Naive thymus-derived CD8-positive, alpha-beta T cell (primary cell): ENCODE measurements at regions not wholly inside any gene's neighbourhood (a gene's known extent, or its start where the extent isn't known, plus 50 kb on each side); places are given as distances from the start of the nearest gene placed in this dataset.
"Not testable (repeated sequence)": the region's sequence is repeated elsewhere in the genome, so short reads cannot be mapped to it uniquely, and the experiment has no call there.

Experiments
- ATAC-seq, 2 donors: fragments of 150-1000 bp; cut with Tn5 transposase in 1 of 2; sonication (Bioruptor Pico), chemical (Tn5 transposase) in 1 of 2; 1 replicate in 1 of 2; 2 replicates in 1 of 2; pipeline ENCODE4 v1.10.0; 2021; ENCODE audit warnings: mild to moderate bottlenecking in 2 of 2, moderate library complexity in 2 of 2
- POLR2A ChIA-PET: fragments of 350-600 bp; sonication (Branson Sonifier 250); formaldehyde crosslinking; loops from one replicate; lab custom pipeline; 2021; ENCODE audit warnings: antibody characterized with exemption; lab: Charles Lee
- DNase-seq, 10 donors: peaks; one replicate each; pipeline versions ENCODE4 v3.0.0 to v3.0.0-alpha.2; 2020 to 2022
- H3K27ac Mint-ChIP-seq, 10 donors: one replicate each; pipeline ENCODE4 v1.8.0; 2020 to 2022; ENCODE audit warnings: mild to moderate bottlenecking in 10 of 10, mixed read lengths in 10 of 10, moderate library complexity in 4 of 10, inconsistent platforms in 1 of 10
- H3K27me3 Mint-ChIP-seq, 5 donors: one replicate each; pipeline ENCODE4 v1.8.0; 2021 to 2022; ENCODE audit warnings: mixed read lengths in 5 of 5
- H3K36me3 Mint-ChIP-seq, 3 donors: one replicate each; pipeline ENCODE4 v1.8.0; 2020 to 2022; ENCODE audit warnings: mixed read lengths in 3 of 3, mild to moderate bottlenecking in 2 of 3, inconsistent platforms in 1 of 3
- H3K4me1 Mint-ChIP-seq, 4 donors: one replicate each; pipeline ENCODE4 v1.8.0; 2021 to 2022; ENCODE audit warnings: mixed read lengths in 4 of 4
- H3K4me3 Mint-ChIP-seq, 10 donors: one replicate each; pipeline ENCODE4 v1.8.0; 2020 to 2022; ENCODE audit warnings: mild to moderate bottlenecking in 10 of 10, mixed read lengths in 10 of 10, moderate library complexity in 6 of 10, inconsistent platforms in 1 of 10
- H3K9me3 Mint-ChIP-seq, 9 donors: one replicate each; pipeline ENCODE4 v1.8.0; 2020 to 2022; ENCODE audit warnings: mixed read lengths in 9 of 9, mild to moderate bottlenecking in 3 of 9, inconsistent platforms in 1 of 9, moderate library complexity in 1 of 9

DNA sequence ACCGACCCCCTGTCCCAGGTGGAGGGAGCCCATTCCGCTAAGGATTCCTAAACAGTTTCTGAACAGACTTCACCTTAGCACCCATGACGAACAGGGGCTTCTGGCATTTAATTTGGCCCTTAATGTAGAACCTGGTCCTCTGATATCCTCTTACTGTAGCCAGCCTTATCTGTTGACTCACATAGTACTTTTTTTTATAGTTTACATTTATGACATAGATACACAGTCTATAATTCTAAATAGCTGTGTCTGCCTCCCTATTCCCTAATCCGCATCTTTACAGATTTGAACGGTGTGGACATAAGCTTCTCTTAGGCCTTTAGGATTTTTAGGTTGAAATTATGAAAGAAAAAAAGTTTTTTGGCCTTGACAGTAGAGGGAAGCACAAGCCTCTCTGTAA, 104.9 kb downstream of the TBC1D26 start:
- DNase-seq, H3K9me3 Mint-ChIP-seq, H3K36me3 Mint-ChIP-seq, POLR2A ChIA-PET, H3K27me3 Mint-ChIP-seq, ATAC-seq, H3K4me3 Mint-ChIP-seq: not testable (repeated sequence)
- Mint-ChIP-seq H3K27ac (peak overlapping the region in 1 of 10 donors; percentile 50), H3K4me1 (peaks cover 2 to 17% (median 12%) of the 10 kb centered on the region in 4 donors)

DNA sequence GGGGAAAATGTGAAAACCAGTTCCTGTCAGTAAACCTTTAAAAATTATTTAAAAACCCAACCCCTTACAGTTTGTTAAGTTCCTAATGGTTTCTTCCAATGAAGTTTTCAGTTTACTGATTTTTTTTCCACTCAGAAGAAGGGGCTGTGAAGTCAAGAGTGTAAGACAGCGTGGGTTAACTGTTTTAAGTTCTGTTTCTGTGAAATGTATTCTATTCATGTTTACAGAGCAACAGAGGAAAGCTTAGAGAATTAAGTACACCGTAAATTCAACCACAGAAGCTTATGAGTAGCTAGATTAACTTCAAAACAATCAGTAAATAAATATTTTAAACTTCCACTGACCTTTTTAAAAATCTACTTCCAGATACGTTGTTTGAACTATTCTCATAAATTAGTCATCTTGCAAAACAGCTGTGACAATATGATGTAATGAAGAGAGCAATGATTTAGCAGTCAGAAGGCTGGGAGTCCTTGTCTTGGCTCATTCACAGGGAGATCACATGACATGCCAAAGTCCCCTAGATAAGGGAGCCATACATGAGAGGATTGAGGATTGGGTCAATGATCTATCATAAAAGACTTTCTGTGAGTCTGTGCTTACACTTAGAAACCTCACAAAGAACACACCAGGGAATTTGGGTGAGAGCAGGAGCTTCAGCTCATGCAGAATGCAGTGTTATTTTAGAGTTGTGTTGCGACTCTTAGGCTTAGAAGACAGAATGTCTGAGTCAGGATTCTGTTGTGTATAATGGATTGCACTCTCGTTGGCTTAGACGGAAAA, 97.3 kb upstream of the ADORA2B start:
- POLR2A ChIA-PET, DNase-seq, H3K36me3 Mint-ChIP-seq, ATAC-seq, H3K27ac Mint-ChIP-seq, H3K4me1 Mint-ChIP-seq, H3K27me3 Mint-ChIP-seq, H3K9me3 Mint-ChIP-seq, H3K4me3 Mint-ChIP-seq: not testable (repeated sequence)

DNA sequence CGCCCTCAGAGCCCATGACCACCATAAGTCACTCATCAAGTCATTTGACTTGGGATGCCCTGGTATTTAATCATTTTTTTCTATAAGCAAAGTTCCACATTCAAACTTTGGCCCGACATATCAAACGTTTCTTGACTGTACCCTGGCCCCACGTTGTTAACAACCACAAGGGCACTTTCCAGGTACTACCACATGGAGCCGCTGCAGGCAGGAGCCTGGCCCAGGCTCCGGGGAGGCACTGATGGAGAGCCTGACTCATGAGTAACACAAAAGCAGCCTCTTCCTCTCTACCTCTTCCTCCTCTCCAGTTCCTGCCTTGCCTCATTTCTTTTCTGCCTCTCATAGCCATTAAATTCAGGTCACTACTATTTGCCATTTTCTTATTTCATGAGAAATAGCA, 95.9 kb upstream of the ADORA2B start:
- ATAC-seq (peak; percentile 79 to 81), DNase-seq (peak in 9 of 10 donors; percentile 10 to 65 (median 24))
- POLR2A ChIA-PET, H3K4me3 Mint-ChIP-seq, H3K27me3 Mint-ChIP-seq, H3K36me3 Mint-ChIP-seq, H3K27ac Mint-ChIP-seq, H3K9me3 Mint-ChIP-seq, H3K4me1 Mint-ChIP-seq: not testable (repeated sequence)

DNA sequence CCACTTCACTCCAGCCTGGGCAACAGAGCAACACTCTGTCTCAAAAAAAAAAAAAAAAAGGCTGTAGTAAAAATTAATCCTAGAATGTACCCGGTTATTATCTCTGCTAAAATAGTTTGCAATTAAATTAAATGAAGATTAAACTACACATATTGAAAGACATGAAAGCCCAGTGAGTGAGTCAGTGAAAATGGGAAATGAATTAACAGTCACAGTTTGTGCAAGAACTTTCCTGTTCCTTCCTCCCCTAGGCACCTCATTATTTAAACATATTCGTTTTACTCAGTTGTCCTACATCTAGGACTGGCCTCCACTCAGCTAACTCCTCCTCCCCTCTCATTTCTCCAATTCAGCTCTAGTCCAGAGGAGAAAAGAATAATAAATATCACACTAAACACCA, 94.9 kb upstream of the ADORA2B start:
- DNase-seq, H3K27me3 Mint-ChIP-seq, H3K4me1 Mint-ChIP-seq, H3K27ac Mint-ChIP-seq, POLR2A ChIA-PET, H3K36me3 Mint-ChIP-seq, H3K9me3 Mint-ChIP-seq, ATAC-seq, H3K4me3 Mint-ChIP-seq: not testable (repeated sequence)

DNA sequence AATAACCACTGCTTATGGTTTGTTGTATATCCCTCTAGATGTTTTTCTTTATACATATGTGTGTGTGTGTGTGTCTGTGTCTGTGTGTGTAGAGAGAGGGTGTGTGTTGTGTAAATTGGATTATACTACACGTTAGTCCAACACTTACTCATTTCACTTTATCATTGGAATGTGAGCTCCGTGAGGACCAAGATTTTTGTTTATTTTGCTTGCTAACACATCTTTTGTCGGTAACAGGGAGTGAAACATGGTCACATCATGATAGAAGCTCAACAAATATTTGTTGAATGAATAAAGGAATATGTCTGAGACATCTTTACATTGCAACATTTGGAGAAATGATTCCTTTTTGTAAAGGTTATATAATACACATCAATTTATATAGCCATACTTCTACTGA, 94.2 kb upstream of the ADORA2B start:
- DNase-seq, H3K4me1 Mint-ChIP-seq, H3K36me3 Mint-ChIP-seq, H3K27me3 Mint-ChIP-seq, H3K27ac Mint-ChIP-seq, H3K4me3 Mint-ChIP-seq, H3K9me3 Mint-ChIP-seq, POLR2A ChIA-PET, ATAC-seq: not testable (repeated sequence)

DNA sequence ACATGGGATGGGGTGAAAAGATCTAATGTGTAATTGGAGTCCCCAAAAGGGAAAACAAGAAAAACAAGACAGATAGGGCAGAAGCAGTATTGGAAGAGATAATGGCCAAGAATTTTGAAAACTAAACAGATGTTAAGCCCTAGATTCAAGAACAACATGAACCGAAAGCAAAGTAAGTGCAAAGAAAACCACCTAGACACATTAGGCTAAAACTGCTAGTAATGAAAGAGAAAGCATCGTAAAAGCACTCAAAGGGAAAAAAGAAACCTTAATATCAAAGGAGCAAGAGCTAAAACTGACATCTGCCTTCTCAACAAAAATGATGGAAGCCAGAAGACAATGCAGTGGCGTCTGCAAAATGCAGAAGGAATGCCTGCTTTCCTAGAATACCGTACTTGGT, 92.1 kb upstream of the ADORA2B start:
- not testable (repeated sequence) for H3K4me3 Mint-ChIP-seq, H3K4me1 Mint-ChIP-seq

DNA sequence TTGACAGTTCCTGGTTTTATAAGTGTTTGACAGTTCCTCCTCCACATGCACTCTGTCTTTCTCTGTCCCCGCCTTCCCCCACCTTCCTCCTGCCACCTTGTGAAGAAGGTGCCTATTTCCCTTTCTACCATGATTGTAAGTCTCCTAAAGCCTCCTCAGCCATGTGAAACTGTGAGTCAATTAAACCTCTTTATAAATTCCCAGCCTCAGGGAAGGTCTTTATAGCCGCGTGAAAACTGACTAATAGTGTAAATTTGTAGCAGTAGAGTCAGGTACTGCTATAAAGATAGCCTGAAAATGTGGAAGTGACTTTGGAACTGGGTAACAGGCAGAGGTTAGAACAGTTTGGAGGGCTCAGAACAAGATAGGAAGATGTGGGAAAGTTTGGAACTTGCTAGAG, 88.7 kb upstream of the ADORA2B start:
- DNase-seq, H3K27me3 Mint-ChIP-seq, H3K36me3 Mint-ChIP-seq, H3K4me3 Mint-ChIP-seq, POLR2A ChIA-PET, H3K4me1 Mint-ChIP-seq, ATAC-seq, H3K27ac Mint-ChIP-seq, H3K9me3 Mint-ChIP-seq: not testable (repeated sequence)

More for the DNA sequence above, 92.1 kb upstream of the ADORA2B start:
- ATAC-seq, H3K27me3 Mint-ChIP-seq, H3K36me3 Mint-ChIP-seq, DNase-seq, H3K9me3 Mint-ChIP-seq, POLR2A ChIA-PET, H3K27ac Mint-ChIP-seq: not testable (repeated sequence)

DNA sequence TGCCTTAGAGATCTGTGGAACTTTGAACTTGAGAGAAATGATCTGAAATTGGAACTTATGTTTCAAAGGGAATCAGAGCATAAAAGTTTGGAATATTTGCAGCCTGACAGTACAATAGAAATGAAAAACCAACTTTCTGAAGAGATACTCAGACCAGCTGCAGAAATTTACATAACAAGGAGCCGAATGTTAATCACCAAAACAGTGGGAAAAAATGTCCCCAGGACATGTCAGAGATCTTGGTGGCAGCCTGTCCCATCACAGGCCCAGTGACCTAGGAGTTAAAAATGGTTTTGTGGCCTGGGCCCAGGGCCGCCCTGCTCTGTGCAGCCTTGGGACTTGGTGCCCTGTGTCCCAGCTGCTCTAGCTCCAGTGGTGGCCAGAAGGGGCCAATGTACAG, 88.2 kb upstream of the ADORA2B start:
- POLR2A ChIA-PET, DNase-seq, H3K4me3 Mint-ChIP-seq, H3K4me1 Mint-ChIP-seq, ATAC-seq, H3K27me3 Mint-ChIP-seq, H3K36me3 Mint-ChIP-seq, H3K27ac Mint-ChIP-seq: not testable (repeated sequence)
- H3K9me3 Mint-ChIP-seq, result peaks cover 5 to 12% (median 9%) of the 10 kb centered on the region in 9 donors

DNA sequence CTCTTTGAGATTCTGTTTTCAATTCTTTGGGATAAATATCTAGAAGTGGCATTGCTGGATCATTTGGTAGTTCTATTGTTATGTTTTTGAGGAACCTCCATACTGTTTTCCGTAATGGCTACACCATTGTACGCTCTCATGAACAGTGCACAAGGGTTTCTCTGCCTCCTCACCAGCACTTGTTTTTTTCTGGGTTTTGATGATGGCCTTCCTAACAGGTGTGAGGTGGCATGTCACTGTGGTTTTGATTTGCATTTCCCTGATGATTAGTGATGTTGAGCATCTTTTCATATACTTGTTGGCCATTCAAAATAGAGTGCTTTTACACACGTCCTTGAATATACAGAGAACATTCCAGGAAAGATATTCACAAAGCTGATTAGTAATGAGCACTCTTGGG, 86.8 kb upstream of the ADORA2B start:
- H3K27ac Mint-ChIP-seq, H3K4me3 Mint-ChIP-seq, H3K27me3 Mint-ChIP-seq, POLR2A ChIA-PET, ATAC-seq, H3K4me1 Mint-ChIP-seq, DNase-seq: not testable (repeated sequence)
- H3K9me3 Mint-ChIP-seq, result peaks cover 5 to 18% (median 11%) of the 10 kb centered on the region in 9 donors
- peaks cover 0 to 11% (median 6%) of the 10 kb centered on the region in 3 donors for H3K36me3 Mint-ChIP-seq

DNA sequence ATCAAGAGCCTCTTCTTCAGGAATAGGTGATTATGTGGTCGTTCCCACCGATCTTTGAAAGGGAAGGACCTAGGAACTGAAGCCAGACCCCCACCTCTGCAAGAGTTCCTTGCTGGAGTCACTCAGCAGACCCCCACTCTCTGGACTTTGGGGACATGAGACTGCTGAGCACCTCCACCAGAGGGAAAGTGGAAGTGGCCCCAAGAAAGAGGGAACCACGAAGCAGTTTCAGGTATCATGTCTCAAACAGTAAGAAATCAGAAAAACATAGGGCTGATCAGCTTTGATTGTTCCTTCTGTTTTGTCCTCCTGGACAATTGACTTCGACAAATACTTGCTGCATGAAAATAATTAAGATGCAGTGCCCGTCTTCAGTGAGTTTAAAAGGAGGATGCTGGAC, 84.2 kb upstream of the ADORA2B start:
- H3K27ac Mint-ChIP-seq, POLR2A ChIA-PET, ATAC-seq, H3K4me1 Mint-ChIP-seq, H3K4me3 Mint-ChIP-seq, DNase-seq, H3K27me3 Mint-ChIP-seq: not testable (repeated sequence)
- peaks cover 5 to 18% (median 11%) of the 10 kb centered on the region in 9 donors for H3K9me3 Mint-ChIP-seq
- peaks cover 0 to 11% (median 6%) of the 10 kb centered on the region in 3 donors for H3K36me3 Mint-ChIP-seq

DNA sequence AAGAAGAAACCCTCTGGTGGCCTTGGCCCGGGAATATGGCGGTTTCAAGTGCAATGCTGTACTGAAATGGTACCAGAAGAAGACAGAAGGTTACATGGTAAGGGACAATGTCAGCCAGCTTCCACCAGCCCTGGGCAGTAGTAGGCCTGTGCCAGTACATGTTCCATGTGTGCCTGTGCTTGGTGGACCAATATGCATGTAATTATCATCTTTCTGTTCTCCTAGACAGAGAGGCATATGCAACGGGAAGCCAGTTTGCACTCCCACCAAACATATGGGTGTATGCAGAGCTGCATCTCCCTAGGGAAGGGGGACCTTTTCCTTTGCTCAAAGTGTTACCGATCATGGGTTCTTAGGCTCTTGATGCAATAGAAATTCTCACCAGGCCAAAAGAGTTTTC, 80.9 kb upstream of the ADORA2B start:
- H3K4me1 Mint-ChIP-seq, H3K27me3 Mint-ChIP-seq, H3K27ac Mint-ChIP-seq, ATAC-seq, POLR2A ChIA-PET, H3K4me3 Mint-ChIP-seq, DNase-seq: not testable (repeated sequence)
- peaks cover 0 to 11% (median 6%) of the 10 kb centered on the region in 3 donors for H3K36me3 Mint-ChIP-seq
- H3K9me3 Mint-ChIP-seq, result peaks cover 5 to 18% (median 13%) of the 10 kb centered on the region in 9 donors

DNA sequence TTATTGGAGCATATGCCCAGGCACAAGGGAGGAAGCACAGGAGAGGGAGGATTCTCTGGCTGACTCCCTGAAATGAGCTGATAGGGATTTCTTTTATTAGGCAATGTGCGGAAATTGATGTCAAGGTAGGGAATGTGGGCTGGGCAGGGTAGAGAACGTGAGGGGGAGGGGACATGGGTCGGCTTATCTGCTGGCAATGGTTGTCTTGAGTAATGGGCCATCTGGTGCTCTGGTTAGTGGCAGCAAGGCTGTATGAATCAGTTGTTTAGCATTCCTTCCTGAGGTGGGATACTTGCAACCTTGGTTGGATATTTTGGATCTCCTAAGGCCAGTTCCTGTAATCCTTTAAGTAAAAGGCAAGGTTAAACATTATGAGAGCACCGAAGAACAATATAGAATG, 80.5 kb upstream of the ADORA2B start:
- H3K4me3 Mint-ChIP-seq, ATAC-seq: not testable (repeated sequence)

DNA sequence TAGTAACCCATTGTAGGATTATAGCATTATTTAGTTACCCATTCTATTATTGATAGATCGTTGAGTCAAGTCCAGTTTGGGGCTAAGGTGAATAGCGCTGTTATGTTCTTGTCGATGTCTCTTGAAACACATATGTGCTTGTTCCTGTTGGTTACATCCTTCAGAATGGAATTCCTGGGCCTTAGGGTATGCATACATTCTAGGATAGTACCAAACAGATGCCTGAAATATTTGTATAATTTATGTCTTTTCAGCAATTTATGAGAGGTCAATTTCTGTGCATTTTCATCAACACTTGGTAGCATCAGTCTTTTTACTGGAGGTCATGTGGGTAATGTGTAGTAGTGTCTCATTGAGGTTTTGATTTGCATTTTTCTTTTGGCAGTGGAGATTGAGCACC, 78.9 kb upstream of the ADORA2B start:
- H3K27me3 Mint-ChIP-seq, DNase-seq, ATAC-seq, POLR2A ChIA-PET, H3K4me3 Mint-ChIP-seq, H3K27ac Mint-ChIP-seq, H3K4me1 Mint-ChIP-seq, H3K36me3 Mint-ChIP-seq: not testable (repeated sequence)
- peaks cover 4 to 14% (median 11%) of the 10 kb centered on the region in 9 donors for H3K9me3 Mint-ChIP-seq

More for the DNA sequence above, 80.5 kb upstream of the ADORA2B start:
- H3K4me1 Mint-ChIP-seq, DNase-seq, POLR2A ChIA-PET, H3K27ac Mint-ChIP-seq, H3K27me3 Mint-ChIP-seq: not testable (repeated sequence)
- peaks cover 5 to 18% (median 12%) of the 10 kb centered on the region in 9 donors for H3K9me3 Mint-ChIP-seq
- H3K36me3 Mint-ChIP-seq, result peaks cover 0 to 11% (median 6%) of the 10 kb centered on the region in 3 donors

DNA sequence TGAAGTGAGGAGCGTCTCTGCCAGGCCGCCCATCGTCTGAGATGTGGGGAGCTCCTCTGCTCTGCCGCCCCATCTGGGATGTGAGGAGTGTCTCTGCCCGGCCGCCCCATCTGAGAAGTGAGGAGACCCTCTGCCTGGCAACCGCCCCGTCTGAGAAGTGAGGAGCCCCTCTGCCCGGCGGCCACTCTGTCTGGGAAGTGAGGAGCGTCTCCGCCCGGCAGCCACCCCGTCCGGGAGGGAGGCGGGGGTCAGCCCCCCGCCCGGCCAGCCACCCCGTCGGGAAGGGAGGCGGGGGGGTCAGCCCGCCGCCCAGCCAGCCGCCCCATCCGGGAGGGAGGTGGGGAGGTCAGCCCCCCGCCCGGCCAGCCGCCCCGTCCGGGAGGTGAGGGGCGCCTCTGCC, 77.6 kb upstream of the ADORA2B start:
- POLR2A ChIA-PET, result not testable (repeated sequence)

More for the DNA sequence above, 77.6 kb upstream of the ADORA2B start:
- not testable (repeated sequence) for H3K4me1 Mint-ChIP-seq, DNase-seq, H3K4me3 Mint-ChIP-seq, ATAC-seq, H3K27me3 Mint-ChIP-seq, H3K36me3 Mint-ChIP-seq, H3K9me3 Mint-ChIP-seq, H3K27ac Mint-ChIP-seq
